Inflammatory macrophage treated with lipopolysaccharide for 1 hour (primary cell): ENCODE measurements at regions not wholly inside any gene's neighbourhood (a gene's known extent, or its start where the extent isn't known, plus 50 kb on each side); places are given as distances from the start of the nearest gene placed in this dataset.

Experiments used
- DNase-seq, 2 donors: peaks; one replicate each; pipeline ENCODE4 v3.0.0-alpha.2; 2020 to 2022

GRCh38 chr6:98212468-98212867, 621.9 kb upstream of the POU3F2 start:
- DNase-seq = no peak

GRCh38 chr6:98215531-98215930, 618.8 kb upstream of the POU3F2 start:
- no peak for DNase-seq

- no peak for DNase-seq
Measured at GRCh38 chr6:98230250-98230649, 604.1 kb upstream of the POU3F2 start.

DNA sequence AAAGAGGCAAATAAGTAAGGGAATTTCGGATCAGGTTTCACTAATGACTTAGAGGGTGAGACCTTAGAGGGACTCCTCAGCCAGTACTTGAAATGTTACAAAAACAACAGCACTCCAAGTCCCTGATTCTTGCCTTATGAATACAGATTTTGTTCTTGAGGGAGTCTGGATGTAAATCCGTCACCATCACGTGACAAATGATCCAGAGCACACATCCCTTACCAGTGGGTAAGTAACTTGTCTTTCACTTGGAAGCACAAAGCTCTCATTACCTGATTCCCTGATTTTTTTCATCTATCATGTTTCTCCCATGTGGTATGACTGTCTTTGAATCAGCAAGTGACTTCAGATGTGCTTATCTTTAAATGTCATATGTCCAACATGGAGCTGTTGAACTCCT, 595.3 kb upstream of the POU3F2 start:
- DNase-seq = no peak

DNA sequence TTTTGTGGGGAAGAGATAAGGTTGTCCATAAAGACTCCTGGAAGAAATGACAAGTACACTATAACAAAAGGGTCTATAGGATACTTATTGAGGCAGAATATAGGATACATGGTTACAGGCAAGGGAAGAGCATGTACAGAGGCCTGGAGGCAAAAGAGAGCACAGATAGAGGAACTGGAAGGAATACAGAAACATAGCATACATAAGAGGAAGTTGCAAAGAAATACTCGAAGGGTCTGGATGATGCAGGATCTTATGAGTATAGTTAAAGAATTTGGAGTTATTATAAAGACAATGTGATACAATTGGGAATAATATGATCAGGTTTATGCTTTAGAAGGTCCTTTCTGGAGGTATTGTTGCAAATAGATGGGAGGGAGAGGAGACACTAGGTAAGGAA, 592.7 kb upstream of the POU3F2 start:
- no peak for DNase-seq

DNA sequence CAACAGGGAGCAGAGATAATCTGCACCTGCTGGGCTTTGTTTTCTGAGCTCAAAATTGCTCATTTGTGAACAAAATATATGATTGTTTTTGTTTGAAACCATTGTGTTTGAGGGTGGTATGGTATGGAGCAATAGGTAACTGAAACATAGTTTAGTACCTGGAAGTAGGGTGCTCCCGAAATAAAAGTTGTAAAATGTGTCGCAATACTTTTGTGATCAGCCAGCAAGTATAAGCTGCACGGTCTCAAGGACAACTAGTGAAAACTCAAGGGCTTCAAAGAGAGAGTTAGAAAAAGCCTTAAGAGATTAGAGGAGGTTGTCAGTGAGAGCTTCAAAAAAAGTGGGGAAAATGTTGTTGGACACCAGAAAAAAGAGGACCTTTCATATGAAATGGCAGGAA, 579.8 kb upstream of the POU3F2 start:
- no peak for DNase-seq

- no peak for DNase-seq
Measured at GRCh38 chr6:98260382-98260781, 574.0 kb upstream of the POU3F2 start.

- no peak for DNase-seq
Measured at GRCh38 chr6:98272060-98272459, 562.3 kb upstream of the POU3F2 start.

GRCh38 chr6:98274691-98275090, 559.7 kb upstream of the POU3F2 start:
- DNase-seq = no peak

GRCh38 chr6:98280492-98280891, 553.9 kb upstream of the POU3F2 start:
- DNase-seq = no peak

DNA sequence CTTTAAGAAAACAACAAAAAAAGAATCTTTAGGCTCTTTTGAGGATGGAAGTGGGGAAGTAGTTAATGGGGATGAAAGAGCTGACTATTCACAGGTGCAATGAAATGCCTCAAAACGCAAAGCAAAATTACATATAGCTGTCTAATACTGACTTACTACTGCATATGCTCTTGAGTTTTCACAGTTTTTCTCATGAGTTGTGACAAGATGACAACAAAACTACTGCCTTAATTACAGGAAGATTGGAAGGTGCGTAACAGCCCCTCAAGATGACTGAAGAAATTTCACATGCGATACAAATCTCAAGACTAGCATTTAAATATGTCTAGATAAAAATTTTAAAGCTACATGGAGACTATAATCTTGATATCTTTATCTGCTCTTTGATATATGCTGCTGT, 547.8 kb upstream of the POU3F2 start:
- no peak for DNase-seq

DNA sequence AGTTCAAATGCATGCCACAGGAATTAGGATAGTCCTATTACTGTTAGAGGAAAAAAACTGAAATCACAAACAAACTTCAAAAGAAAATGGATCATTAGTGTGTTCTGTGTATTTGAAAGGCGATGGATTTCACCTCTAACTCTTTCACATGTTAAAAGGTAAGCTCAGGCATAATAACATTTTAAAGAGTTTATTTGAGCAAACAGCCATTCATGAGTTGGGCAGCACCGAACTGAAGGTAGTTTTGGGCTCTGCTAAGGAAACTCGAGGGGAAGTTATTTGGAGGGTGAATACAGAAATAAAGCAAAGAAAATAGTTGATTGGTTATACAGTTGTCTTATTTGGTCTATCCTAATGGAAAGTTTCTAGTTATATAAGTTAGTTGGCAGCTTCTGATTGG, 546.5 kb upstream of the POU3F2 start:
- no peak for DNase-seq

DNA sequence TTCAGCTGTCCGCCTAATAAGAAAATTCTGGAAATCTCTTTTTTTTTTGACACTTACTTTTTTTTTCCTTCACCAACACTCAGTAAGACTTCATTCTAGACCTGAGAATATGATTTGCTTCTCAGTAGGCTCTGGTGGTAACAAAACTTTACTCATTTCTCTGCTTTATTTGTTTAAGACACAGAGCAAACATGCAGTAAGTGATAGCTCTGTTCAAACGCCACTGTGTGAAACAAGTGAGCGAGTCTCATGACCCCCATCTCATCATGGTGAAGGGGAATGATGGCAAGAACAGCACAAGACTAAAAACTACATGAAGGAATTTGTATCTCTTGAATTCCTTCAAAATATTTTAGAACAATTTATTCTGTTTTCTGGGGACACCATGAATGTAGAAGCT, 541.6 kb upstream of the POU3F2 start:
- DNase-seq = no peak

DNA sequence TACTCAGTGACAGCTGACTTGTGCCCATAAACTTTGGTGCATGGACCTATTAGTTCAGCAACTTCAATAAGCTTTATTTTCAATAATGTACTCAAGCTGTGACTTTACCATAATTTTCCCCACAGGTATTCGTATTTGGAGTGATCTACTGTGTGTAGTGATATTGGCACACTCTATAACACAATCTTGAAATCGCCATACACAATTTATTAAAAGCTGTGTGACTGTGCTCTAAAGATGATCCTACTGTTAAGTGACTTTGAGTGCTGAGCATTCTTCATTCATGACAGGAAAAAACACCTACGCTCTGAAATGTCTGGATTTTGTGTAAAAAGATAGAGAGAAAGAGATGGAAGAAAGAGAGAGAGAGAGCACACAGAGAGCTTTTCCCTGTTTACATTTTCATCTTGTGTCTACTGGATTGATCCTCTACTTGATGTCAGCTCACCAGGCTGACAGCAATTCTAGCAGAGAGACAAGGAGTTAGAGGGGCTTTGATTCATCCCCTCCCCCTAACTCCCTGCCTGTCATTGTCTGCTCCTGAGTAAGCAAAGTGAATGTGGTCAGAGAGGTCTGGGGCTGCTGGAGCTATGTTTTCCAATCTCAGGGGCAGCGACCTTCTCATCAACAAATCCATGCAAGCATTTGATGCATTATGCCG, 538.7 kb upstream of the POU3F2 start:
- no peak for DNase-seq

DNA sequence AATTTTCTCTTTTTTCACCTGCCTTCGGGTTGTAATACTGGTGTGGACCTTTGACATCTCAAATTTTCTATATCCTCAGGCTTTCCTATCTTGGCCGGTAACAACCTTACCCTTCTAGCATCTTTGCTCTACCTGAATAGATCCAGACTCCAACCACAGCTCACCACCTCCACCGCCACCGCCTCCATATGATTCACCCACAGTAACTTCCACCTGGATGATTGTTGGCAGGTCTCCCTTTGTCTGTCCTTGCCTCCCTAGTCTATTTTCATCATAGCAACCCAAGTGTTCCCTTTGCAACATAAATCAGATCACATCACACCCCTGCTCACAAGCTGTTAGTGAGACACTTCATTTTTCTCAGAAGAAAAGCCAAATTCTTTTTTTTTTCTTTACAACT, 525.8 kb upstream of the POU3F2 start:
- DNase-seq = no peak

DNA sequence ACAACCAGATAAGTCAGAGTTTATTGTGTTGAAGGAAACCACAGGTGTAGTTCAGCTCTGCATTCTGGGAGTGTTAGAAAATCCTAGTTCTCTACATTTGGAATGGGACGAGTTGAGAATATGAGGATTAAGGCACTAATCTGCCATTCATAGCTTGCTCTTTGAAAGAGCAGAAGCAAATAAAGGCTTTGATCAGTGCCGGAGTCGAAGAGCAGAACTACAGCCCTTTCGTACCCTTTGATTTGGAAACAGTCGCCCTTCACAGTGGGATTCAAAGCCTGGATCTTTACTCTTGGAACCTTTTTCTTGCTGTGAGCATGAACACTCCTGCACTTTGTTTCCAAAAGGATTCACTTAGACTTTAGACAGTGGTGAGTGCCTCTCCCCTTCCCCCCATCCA, 523.9 kb upstream of the POU3F2 start:
- no peak for DNase-seq

DNA sequence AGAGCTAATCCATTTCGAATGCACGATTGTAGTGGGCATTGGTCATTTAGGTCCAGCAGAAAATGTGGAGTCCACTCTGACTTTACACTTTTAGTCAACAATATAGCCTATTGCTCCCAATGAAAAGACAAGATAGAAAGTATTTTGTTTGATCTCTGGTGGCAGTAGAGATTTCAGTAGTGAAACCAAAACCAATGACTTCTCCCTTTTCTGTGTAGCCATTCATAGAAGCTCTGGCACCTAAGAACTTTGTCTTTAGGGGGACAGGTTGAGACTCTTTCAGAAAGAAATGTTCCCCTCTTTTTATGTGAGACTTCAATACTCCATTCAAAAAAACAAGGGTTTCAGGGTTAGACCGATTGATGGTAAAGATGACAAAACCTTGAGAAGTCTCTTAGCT, 510.8 kb upstream of the POU3F2 start:
- no peak for DNase-seq

DNA sequence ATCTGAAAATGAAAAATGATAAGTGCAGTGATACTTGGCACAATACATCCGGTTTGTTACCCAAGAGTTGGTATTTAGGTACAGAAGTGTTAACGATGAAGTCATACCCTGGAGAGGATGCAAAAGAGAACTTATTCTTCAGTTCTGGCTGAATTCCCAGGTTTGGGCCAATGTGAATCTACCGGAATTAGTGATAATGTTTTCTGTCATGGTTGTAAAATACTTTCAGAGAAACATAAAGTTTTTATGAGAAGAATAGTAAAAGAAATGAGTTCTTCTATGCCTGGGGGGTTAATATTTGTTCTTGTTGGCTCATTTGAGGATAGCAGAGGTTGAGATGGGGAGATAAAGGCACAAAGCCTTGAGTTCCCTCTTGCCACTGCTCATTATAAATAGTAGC, 509.9 kb upstream of the POU3F2 start:
- DNase-seq = no peak

GRCh38 chr6:98325366-98325765, 509.0 kb upstream of the POU3F2 start:
- DNase-seq = no peak

GRCh38 chr6:98333273-98333672, 501.1 kb upstream of the POU3F2 start:
- no peak for DNase-seq

DNA sequence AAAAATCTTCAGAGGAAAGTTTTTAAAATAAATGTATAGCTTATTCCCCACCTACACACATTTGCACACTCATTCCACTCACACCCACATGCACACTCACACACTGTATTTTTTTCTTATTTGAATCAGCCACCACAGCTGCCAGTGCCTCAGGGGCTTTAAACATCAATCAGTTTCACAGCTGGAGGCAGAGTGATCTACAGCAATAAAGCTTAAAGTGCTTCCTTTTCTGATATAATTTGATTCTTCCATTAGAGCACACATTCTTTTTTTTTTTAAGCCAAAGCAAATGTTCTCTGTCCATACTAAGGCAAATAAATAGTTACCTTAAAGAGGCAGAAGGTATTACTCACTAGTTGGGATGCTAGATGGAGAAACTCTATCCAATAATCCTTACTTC, 498.8 kb upstream of the POU3F2 start:
- no peak for DNase-seq

- DNase-seq = no peak
Measured at GRCh38 chr6:98339506-98339905, 494.9 kb upstream of the POU3F2 start.

- no peak for DNase-seq
Measured at GRCh38 chr6:98343004-98343403, 491.4 kb upstream of the POU3F2 start.

GRCh38 chr6:98343797-98344196, 490.6 kb upstream of the POU3F2 start:
- no peak for DNase-seq

DNA sequence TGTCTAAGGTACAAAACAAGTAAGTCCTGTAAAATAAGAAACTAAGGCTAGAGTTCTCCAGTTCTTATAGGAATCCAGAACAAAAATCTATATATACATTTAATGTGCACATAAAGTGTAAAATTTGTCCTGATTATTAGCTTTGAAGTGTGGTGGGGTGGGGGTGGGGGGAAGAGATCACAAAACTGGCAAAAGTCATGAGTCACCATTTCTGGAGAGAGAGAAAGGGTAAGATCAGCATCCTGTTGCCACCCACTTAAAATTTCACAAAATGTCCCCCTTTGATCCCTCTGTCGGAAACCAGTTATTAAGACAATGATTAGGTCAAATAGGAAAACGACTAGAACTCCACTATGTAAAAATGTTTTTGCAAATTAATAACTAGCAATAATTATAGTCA, 482.0 kb upstream of the POU3F2 start:
- DNase-seq = no peak

GRCh38 chr6:98358173-98358572, 476.2 kb upstream of the POU3F2 start:
- DNase-seq = no peak
